BLaER1 (cell line): ENCODE measurements at regions not wholly inside any gene's neighbourhood (a gene's known extent, or its start where the extent isn't known, plus 50 kb on each side); places are given as distances from the start of the nearest gene placed in this dataset.
A peak's percentile ranks its signal among the peaks of the same experiment; 100 is the strongest.

Experiments used
- H3K27ac ChIP-seq: shearing (Covaris generic); formaldehyde crosslinking; 2 replicates; pipeline ENCODE4 v1.8.1; 2022
- H3K27me3 ChIP-seq: shearing (Covaris generic); formaldehyde crosslinking; 2 replicates; pipeline ENCODE4 v1.8.1; 2022
- H3K36me3 ChIP-seq: shearing (Covaris generic); formaldehyde crosslinking; 2 replicates; pipeline ENCODE4 v1.8.1; 2022
- H3K4me1 ChIP-seq: shearing (Covaris generic); formaldehyde crosslinking; 2 replicates; pipeline ENCODE4 v1.8.1; 2022
- H3K4me2 ChIP-seq: shearing (Covaris generic); formaldehyde crosslinking; 2 replicates; pipeline ENCODE4 v1.8.1; 2022
- H3K4me3 ChIP-seq: shearing (Covaris generic); formaldehyde crosslinking; 2 replicates; pipeline ENCODE4 v1.8.1; 2022
- H3K9ac ChIP-seq: shearing (Covaris generic); formaldehyde crosslinking; 2 replicates; pipeline ENCODE4 v1.8.1; 2022
- H3K9me3 ChIP-seq: shearing (Covaris generic); formaldehyde crosslinking; 2 replicates; pipeline ENCODE4 v1.8.1; 2022
- H4K20me1 ChIP-seq: shearing (Covaris generic); formaldehyde crosslinking; 2 replicates; pipeline ENCODE4 v1.8.1; 2022
- Cebpa-rat ChIP-seq: shearing (Covaris generic); IDR thresholded peaks from 2 replicates; pipeline ENCODE4 v1.8.1; 2022

GRCh38 chr2:144151405-144151804 is 368.5 kb downstream of the ZEB2 start:
- H3K4me2 ChIP-seq, result no peak overlapping the region
- no peak for TF ChIP-seq Cebpa-rat
- H4K20me1 ChIP-seq, result no peaks in the 10 kb centered on the region
- H3K27ac ChIP-seq, result no peak overlapping the region
- H3K36me3 ChIP-seq, result no peaks in the 10 kb centered on the region
- H3K4me1 ChIP-seq, result no peaks in the 10 kb centered on the region
- no peak overlapping the region for H3K4me3 ChIP-seq
- no peaks in the 10 kb centered on the region for H3K27me3 ChIP-seq
- no peak overlapping the region for H3K9ac ChIP-seq
- no peaks in the 10 kb centered on the region for H3K9me3 ChIP-seq

- Histone ChIP-seq H3K27me3 (no peaks in the 10 kb centered on the region), H3K4me3 (no peak overlapping the region), H3K9ac (no peak overlapping the region), H3K36me3 (0 out of 2 replicates have a peak, but pooled peaks cover 4% of the 10 kb centered on the region), H4K20me1 (no peaks in the 10 kb centered on the region), H3K4me2 (no peak overlapping the region), H3K9me3 (no peaks in the 10 kb centered on the region), H3K4me1 (no peaks in the 10 kb centered on the region), H3K27ac (no peak overlapping the region)
- peak; percentile 86; the same call in 1 of the 2 replicates for TF ChIP-seq Cebpa-rat
These were observed 372.6 kb downstream of the ZEB2 start for GRCh38 chr2:144147356-144147755.

- Histone ChIP-seq H3K36me3 (0 out of 2 replicates have a peak, but pooled peaks cover 4% of the 10 kb centered on the region), H3K27ac (no peak overlapping the region), H4K20me1 (no peaks in the 10 kb centered on the region), H3K9me3 (no peaks in the 10 kb centered on the region), H3K9ac (no peak overlapping the region), H3K27me3 (no peaks in the 10 kb centered on the region), H3K4me3 (no peak overlapping the region), H3K4me1 (no peaks in the 10 kb centered on the region), H3K4me2 (no peak overlapping the region)
- TF ChIP-seq Cebpa-rat, result no peak
These were observed 373.0 kb downstream of the ZEB2 start for GRCh38 chr2:144146876-144147275.

- H3K27me3 ChIP-seq, result no peaks in the 10 kb centered on the region
- H3K27ac ChIP-seq, result no peak overlapping the region
- no peak for TF ChIP-seq Cebpa-rat
- H3K4me1 ChIP-seq, result no peaks in the 10 kb centered on the region
- 0 out of 2 replicates have a peak, but pooled peaks cover 4% of the 10 kb centered on the region for H3K36me3 ChIP-seq
- no peak overlapping the region for H3K9ac ChIP-seq
- H3K9me3 ChIP-seq, result no peaks in the 10 kb centered on the region
- H3K4me3 ChIP-seq, result no peak overlapping the region
- no peaks in the 10 kb centered on the region for H4K20me1 ChIP-seq
- no peak overlapping the region for H3K4me2 ChIP-seq
These were observed 373.8 kb downstream of the ZEB2 start for GRCh38 chr2:144146076-144146475.

GRCh38 chr2:144143294-144144151 is 376.4 kb downstream of the ZEB2 start:
- no peak overlapping the region for H3K27ac ChIP-seq
- no peak overlapping the region for H3K9ac ChIP-seq
- no peaks in the 10 kb centered on the region for H3K9me3 ChIP-seq
- H4K20me1 ChIP-seq, result no peaks in the 10 kb centered on the region
- H3K36me3 ChIP-seq, result 0 out of 2 replicates have a peak, but pooled peaks cover 4% of the 10 kb centered on the region
- H3K27me3 ChIP-seq, result no peaks in the 10 kb centered on the region
- H3K4me3 ChIP-seq, result no peak overlapping the region
- no peak for TF ChIP-seq Cebpa-rat
- no peak overlapping the region for H3K4me2 ChIP-seq
- no peaks in the 10 kb centered on the region for H3K4me1 ChIP-seq

GRCh38 chr2:144140891-144141290 is 379.0 kb downstream of the ZEB2 start:
- H3K27ac ChIP-seq, result no peak overlapping the region
- H3K9ac ChIP-seq, result no peak overlapping the region
- no peak overlapping the region for H3K4me2 ChIP-seq
- 0 out of 2 replicates have a peak, but pooled peaks cover 4% of the 10 kb centered on the region for H3K36me3 ChIP-seq
- no peak overlapping the region for H3K4me3 ChIP-seq
- H4K20me1 ChIP-seq, result no peaks in the 10 kb centered on the region
- H3K4me1 ChIP-seq, result no peaks in the 10 kb centered on the region
- no peaks in the 10 kb centered on the region for H3K9me3 ChIP-seq
- TF ChIP-seq Cebpa-rat, result no peak
- H3K27me3 ChIP-seq, result no peaks in the 10 kb centered on the region

- Histone ChIP-seq H3K4me2 (no peak overlapping the region), H3K36me3 (0 out of 2 replicates have a peak, but pooled peaks cover under 1% of the 10 kb centered on the region), H3K4me3 (no peak overlapping the region), H4K20me1 (no peaks in the 10 kb centered on the region), H3K27me3 (no peaks in the 10 kb centered on the region), H3K9me3 (no peaks in the 10 kb centered on the region), H3K9ac (no peak overlapping the region), H3K27ac (no peak overlapping the region), H3K4me1 (no peaks in the 10 kb centered on the region)
- TF ChIP-seq Cebpa-rat, result no peak
These were observed 382.1 kb downstream of the ZEB2 start for GRCh38 chr2:144137705-144138428.

- Histone ChIP-seq H3K27me3 (no peaks in the 10 kb centered on the region), H3K27ac (no peak overlapping the region), H3K4me1 (no peaks in the 10 kb centered on the region), H3K4me3 (no peak overlapping the region), H3K4me2 (no peak overlapping the region), H3K9me3 (no peaks in the 10 kb centered on the region), H3K36me3 (no peaks in the 10 kb centered on the region), H3K9ac (no peak overlapping the region), H4K20me1 (no peaks in the 10 kb centered on the region)
- no peak for TF ChIP-seq Cebpa-rat
These were observed 382.6 kb downstream of the ZEB2 start for GRCh38 chr2:144137272-144137671.

- H3K9me3 ChIP-seq, result no peaks in the 10 kb centered on the region
- no peak overlapping the region for H3K9ac ChIP-seq
- no peak overlapping the region for H3K4me3 ChIP-seq
- H3K36me3 ChIP-seq, result no peaks in the 10 kb centered on the region
- H3K4me1 ChIP-seq, result no peaks in the 10 kb centered on the region
- no peaks in the 10 kb centered on the region for H4K20me1 ChIP-seq
- H3K4me2 ChIP-seq, result no peak overlapping the region
- no peaks in the 10 kb centered on the region for H3K27me3 ChIP-seq
- no peak for TF ChIP-seq Cebpa-rat
- no peak overlapping the region for H3K27ac ChIP-seq
These were observed 383.5 kb downstream of the ZEB2 start for GRCh38 chr2:144136297-144137010.
